NCI-H82 (cell line): ENCODE measurements at regions not wholly inside any gene's neighbourhood (a gene's known extent, or its start where the extent isn't known, plus 50 kb on each side); places are given as distances from the start of the nearest gene placed in this dataset.
"Not testable (repeated sequence)": the region's sequence is repeated elsewhere in the genome, so short reads cannot be mapped to it uniquely, and the experiment has no call there.

Source experiments
- DNase-seq: peaks from one replicate; lab custom pipeline; 2025; lab: John Stamatoyannopoulos, UW

GRCh38 chr10:58066979-58067378, 200.7 kb downstream of the IPMK start:
- DNase-seq, result no peak

GRCh38 chr10:58066126-58066525, 201.6 kb downstream of the IPMK start:
- DNase-seq, result no peak

- no peak for DNase-seq
Measured at GRCh38 chr10:58065529-58065815, 202.2 kb downstream of the IPMK start.

GRCh38 chr10:58064714-58065528, 202.8 kb downstream of the IPMK start:
- peak; percentile 55 for DNase-seq

- no peak for DNase-seq
Measured at GRCh38 chr10:58063861-58064480, 203.7 kb downstream of the IPMK start.

GRCh38 chr10:58058683-58059082, 209.0 kb downstream of the IPMK start:
- DNase-seq, result not testable (repeated sequence)

- no peak for DNase-seq
Measured at GRCh38 chr10:58054881-58055280, 212.8 kb downstream of the IPMK start.

- DNase-seq, result no peak
Measured at GRCh38 chr10:58052772-58053171, 214.9 kb downstream of the IPMK start.

GRCh38 chr10:58050575-58050974, 217.1 kb downstream of the IPMK start:
- DNase-seq, result no peak

GRCh38 chr10:58048936-58049335, 218.8 kb downstream of the IPMK start:
- DNase-seq, result no peak

- no peak for DNase-seq
Measured at GRCh38 chr10:58044072-58044471, 223.6 kb downstream of the IPMK start.

- DNase-seq, result no peak
Measured at GRCh38 chr10:58041901-58042300, 225.8 kb downstream of the IPMK start.

- no peak for DNase-seq
Measured at GRCh38 chr10:58030208-58030607, 237.5 kb downstream of the IPMK start.

- peak; percentile 7 for DNase-seq
Measured at GRCh38 chr10:58028597-58029366, 238.9 kb downstream of the IPMK start.

GRCh38 chr10:58027426-58027825, 240.3 kb downstream of the IPMK start:
- no peak for DNase-seq

- DNase-seq, result no peak
Measured at GRCh38 chr10:58026036-58026435, 241.7 kb downstream of the IPMK start.

GRCh38 chr10:58023341-58024073, 244.2 kb downstream of the IPMK start:
- DNase-seq, result no peak

- no peak for DNase-seq
Measured at GRCh38 chr10:58019863-58020537, 247.7 kb downstream of the IPMK start.

GRCh38 chr10:58017719-58018367, 249.9 kb downstream of the IPMK start:
- DNase-seq, result no peak

- no peak for DNase-seq
Measured at GRCh38 chr10:58016614-58017013, 251.1 kb downstream of the IPMK start.

GRCh38 chr10:58014436-58014835, 253.3 kb downstream of the IPMK start:
- no peak for DNase-seq
